Gastroesophageal sphincter (tissue), 3 donors: ENCODE measurements at regions not wholly inside any gene's neighbourhood (a gene's known extent, or its start where the extent isn't known, plus 50 kb on each side); places are given as distances from the start of the nearest gene placed in this dataset.

Source experiments
- EP300 ChIP-seq: sonication (generic); formaldehyde crosslinking; IDR thresholded peaks from one replicate; pipeline ENCODE4 v1.6.1; 2017; ENCODE audit warnings: antibody characterized with exemption, mild to moderate bottlenecking
- POLR2A ChIP-seq, 2 donors: fragments of 450-650 bp; IDR thresholded peaks; one replicate each; pipeline ENCODE4 v1.6.1; 2017; ENCODE audit warnings: antibody characterized with exemption in 2 of 2, mild to moderate bottlenecking in 2 of 2, moderate library complexity in 1 of 2
- POLR2AphosphoS5 ChIP-seq: sonication (generic); formaldehyde crosslinking; IDR thresholded peaks from one replicate; pipeline ENCODE4 v1.6.1; 2017; ENCODE audit warnings: antibody characterized with exemption
- TF ChIP-seq, protein P1 (sequence below), 4 experiments: fragments of 200-600 bp in 2 of 4; fragments of 450-650 bp in 2 of 4; sonication (generic) in 1 of 4; IDR thresholded peaks; one replicate each; pipeline ENCODE4 v1.5.1; 2017 to 2019; ENCODE audit warnings: antibody characterized with exemption in 4 of 4, mild to moderate bottlenecking in 2 of 4, moderate library complexity in 2 of 4

DNA sequence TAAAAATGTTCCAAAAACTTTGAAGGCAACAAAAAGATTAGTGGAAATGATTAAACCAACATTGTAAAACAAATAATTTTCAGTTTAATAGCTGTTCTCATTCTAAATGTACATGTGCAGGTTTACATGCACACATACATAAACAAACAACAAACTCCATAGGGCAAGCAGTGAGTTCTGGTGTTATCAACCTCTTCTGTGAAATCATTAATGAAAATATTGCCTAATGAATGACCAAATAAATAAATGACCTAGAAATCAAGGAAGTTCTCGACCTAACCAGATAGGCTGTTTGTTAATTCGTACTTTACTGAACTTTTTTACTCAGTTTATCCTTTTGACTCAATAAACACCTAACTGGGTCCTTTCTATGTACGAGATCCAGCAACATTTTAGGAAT lies 165.5 kb upstream of the RORB start:
- TF ChIP-seq POLR2A (IDR thresholded peaks at IDR 0.05) (no peak), POLR2AphosphoS5 (no peak), EP300 (no peak)
- TF ChIP-seq, protein P1, sequence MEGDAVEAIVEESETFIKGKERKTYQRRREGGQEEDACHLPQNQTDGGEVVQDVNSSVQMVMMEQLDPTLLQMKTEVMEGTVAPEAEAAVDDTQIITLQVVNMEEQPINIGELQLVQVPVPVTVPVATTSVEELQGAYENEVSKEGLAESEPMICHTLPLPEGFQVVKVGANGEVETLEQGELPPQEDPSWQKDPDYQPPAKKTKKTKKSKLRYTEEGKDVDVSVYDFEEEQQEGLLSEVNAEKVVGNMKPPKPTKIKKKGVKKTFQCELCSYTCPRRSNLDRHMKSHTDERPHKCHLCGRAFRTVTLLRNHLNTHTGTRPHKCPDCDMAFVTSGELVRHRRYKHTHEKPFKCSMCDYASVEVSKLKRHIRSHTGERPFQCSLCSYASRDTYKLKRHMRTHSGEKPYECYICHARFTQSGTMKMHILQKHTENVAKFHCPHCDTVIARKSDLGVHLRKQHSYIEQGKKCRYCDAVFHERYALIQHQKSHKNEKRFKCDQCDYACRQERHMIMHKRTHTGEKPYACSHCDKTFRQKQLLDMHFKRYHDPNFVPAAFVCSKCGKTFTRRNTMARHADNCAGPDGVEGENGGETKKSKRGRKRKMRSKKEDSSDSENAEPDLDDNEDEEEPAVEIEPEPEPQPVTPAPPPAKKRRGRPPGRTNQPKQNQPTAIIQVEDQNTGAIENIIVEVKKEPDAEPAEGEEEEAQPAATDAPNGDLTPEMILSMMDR (IDR thresholded peaks at IDR 0.05) = no peak
